Progenitor cell of endocrine pancreas (in vitro differentiated cells): ENCODE measurements at regions not wholly inside any gene's neighbourhood (a gene's known extent, or its start where the extent isn't known, plus 50 kb on each side); places are given as distances from the start of the nearest gene placed in this dataset.

Experiments
- DNase-seq: peaks from one replicate; pipeline ENCODE4 v3.0.0; 2021; ENCODE audit warnings: low spot score; ENCODE audit not compliant: unreplicated experiment
- H3K27ac Mint-ChIP-seq: 2 replicates; pipeline ENCODE4 v1.8.0; 2021; ENCODE audit warnings: mild to moderate bottlenecking, moderate library complexity, mixed read lengths
- H3K27me3 Mint-ChIP-seq: 2 replicates; pipeline ENCODE4 v1.8.0; 2021; ENCODE audit warnings: mixed read lengths
- H3K36me3 Mint-ChIP-seq: 2 replicates; pipeline ENCODE4 v1.8.0; 2022; ENCODE audit warnings: mixed read lengths; ENCODE audit not compliant: insufficient read depth
- H3K4me1 Mint-ChIP-seq: 2 replicates; pipeline ENCODE4 v1.8.0; 2021; ENCODE audit warnings: low read depth, mixed read lengths
- H3K4me3 Mint-ChIP-seq: 2 replicates; pipeline ENCODE4 v1.8.0; 2021; ENCODE audit warnings: low read depth, mild to moderate bottlenecking, moderate library complexity, mixed read lengths
- H3K9me3 Mint-ChIP-seq: 2 replicates; pipeline ENCODE4 v1.8.0; 2021; ENCODE audit warnings: low read depth, mixed read lengths
- TF ChIP-seq, protein P1 (sequence below): fragments of 200-600 bp; sonication (generic); IDR thresholded peaks from one replicate; pipeline ENCODE4 v1.5.0; 2021; ENCODE audit warnings: antibody characterized with exemption, mild to moderate bottlenecking; ENCODE audit not compliant: unreplicated experiment

DNA sequence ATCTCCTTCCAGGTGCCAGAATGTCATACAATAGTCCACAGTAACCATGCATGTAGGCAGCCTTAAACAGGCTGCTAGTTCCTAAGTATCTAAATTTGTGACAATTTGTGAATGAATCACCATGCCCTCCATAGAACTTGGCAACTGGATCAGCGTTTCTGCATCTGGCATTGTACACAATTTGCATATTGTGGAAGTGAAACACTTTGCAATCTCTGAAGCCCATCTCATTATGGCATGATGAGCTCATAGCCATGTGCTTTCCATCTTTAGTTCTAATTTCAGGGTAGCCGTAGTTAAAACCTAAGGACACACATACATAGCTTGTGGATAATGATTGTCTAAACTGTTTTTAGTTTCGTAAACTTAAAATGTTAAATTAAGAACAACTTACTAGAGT lies 573.6 kb downstream of the PPP4R3C start:
- H3K9me3 Mint-ChIP-seq: peaks cover 21% of the 10 kb centered on the region
- TF ChIP-seq, protein P1, sequence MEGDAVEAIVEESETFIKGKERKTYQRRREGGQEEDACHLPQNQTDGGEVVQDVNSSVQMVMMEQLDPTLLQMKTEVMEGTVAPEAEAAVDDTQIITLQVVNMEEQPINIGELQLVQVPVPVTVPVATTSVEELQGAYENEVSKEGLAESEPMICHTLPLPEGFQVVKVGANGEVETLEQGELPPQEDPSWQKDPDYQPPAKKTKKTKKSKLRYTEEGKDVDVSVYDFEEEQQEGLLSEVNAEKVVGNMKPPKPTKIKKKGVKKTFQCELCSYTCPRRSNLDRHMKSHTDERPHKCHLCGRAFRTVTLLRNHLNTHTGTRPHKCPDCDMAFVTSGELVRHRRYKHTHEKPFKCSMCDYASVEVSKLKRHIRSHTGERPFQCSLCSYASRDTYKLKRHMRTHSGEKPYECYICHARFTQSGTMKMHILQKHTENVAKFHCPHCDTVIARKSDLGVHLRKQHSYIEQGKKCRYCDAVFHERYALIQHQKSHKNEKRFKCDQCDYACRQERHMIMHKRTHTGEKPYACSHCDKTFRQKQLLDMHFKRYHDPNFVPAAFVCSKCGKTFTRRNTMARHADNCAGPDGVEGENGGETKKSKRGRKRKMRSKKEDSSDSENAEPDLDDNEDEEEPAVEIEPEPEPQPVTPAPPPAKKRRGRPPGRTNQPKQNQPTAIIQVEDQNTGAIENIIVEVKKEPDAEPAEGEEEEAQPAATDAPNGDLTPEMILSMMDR: no peak
- no peaks in the 10 kb centered on the region for H3K27me3 Mint-ChIP-seq
- no peaks in the 10 kb centered on the region for H3K4me1 Mint-ChIP-seq
- H3K27ac Mint-ChIP-seq: no peak overlapping the region
- no peaks in the 10 kb centered on the region for H3K36me3 Mint-ChIP-seq
- no peak overlapping the region for H3K4me3 Mint-ChIP-seq
- DNase-seq: no peak

DNA sequence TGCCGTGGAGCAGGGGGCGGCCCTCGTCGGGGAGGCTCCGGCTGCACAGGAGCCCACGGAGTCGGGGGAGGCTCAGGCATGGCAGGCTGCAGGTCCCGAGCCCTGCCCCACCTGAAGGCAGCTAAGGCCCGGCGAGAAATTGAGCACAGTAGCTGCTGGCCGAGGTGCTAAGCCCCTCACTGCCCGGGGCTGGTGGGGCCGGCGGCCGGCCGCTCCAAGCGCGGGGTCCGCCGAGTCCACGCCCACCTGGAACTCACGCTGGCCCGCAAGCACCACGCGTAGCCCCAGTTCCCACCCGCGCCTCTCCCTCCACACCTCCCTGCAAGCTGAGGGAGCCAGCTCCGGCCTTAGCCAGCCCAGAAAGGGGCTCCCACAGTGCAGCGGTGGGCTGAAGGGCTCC lies 589.4 kb downstream of the PPP4R3C start:
- no peaks in the 10 kb centered on the region for H3K27me3 Mint-ChIP-seq
- no peaks in the 10 kb centered on the region for H3K36me3 Mint-ChIP-seq
- H3K4me1 Mint-ChIP-seq: no peaks in the 10 kb centered on the region
- TF ChIP-seq, protein P1: no peak
- H3K27ac Mint-ChIP-seq: no peak overlapping the region
- H3K4me3 Mint-ChIP-seq: no peak overlapping the region
- no peak for DNase-seq
- H3K9me3 Mint-ChIP-seq: peaks cover 31% of the 10 kb centered on the region

DNA sequence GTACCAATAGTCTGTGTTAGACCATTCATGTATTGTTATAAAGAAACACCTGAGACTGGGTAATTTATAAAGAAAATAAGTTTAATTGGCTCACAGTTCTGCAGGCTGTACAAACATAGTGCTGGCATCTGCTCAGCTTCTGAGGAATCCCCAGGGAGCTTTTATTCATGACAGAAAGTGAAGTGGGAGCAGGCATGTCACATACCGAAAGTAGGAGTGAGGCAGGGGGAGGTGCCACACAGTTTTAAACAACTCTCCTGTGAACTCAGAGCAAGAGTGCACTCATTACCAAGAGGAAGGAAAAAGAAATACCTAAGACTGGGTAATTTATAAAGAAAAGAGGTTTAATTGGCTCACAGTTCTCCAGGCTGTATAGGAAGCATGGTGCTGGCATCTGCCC lies 591.2 kb downstream of the PPP4R3C start:
- no peak overlapping the region for H3K27ac Mint-ChIP-seq
- TF ChIP-seq, protein P1: no peak
- no peak for DNase-seq
- H3K9me3 Mint-ChIP-seq: peaks cover 25% of the 10 kb centered on the region
- no peaks in the 10 kb centered on the region for H3K27me3 Mint-ChIP-seq
- H3K4me1 Mint-ChIP-seq: no peaks in the 10 kb centered on the region
- H3K36me3 Mint-ChIP-seq: no peaks in the 10 kb centered on the region
- no peak overlapping the region for H3K4me3 Mint-ChIP-seq

DNA sequence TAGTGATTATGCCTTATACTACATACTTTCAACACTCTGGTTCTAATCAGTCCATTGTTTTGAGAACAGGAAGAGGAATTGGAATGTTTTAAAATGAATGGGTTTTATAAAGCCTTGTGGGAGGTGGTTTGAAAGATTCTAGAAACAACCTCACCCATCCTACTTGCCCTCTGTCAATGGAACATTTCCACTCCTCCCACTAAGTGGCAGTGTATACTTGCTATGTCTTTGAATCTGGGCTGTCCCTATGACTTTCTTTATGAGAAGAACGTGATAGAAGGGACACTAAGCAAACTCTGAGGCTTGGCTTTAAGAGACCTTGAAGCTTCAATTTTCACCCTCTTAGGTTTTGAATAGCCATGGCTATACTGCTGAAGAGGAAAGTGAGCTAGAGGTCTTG lies 611.2 kb downstream of the PPP4R3C start:
- H3K4me3 Mint-ChIP-seq: no peak overlapping the region
- H3K9me3 Mint-ChIP-seq: peaks cover 16% of the 10 kb centered on the region
- no peaks in the 10 kb centered on the region for H3K4me1 Mint-ChIP-seq
- no peak overlapping the region for H3K27ac Mint-ChIP-seq
- H3K27me3 Mint-ChIP-seq: no peaks in the 10 kb centered on the region
- no peaks in the 10 kb centered on the region for H3K36me3 Mint-ChIP-seq
- TF ChIP-seq, protein P1: peak; percentile 34
- DNase-seq: no peak

DNA sequence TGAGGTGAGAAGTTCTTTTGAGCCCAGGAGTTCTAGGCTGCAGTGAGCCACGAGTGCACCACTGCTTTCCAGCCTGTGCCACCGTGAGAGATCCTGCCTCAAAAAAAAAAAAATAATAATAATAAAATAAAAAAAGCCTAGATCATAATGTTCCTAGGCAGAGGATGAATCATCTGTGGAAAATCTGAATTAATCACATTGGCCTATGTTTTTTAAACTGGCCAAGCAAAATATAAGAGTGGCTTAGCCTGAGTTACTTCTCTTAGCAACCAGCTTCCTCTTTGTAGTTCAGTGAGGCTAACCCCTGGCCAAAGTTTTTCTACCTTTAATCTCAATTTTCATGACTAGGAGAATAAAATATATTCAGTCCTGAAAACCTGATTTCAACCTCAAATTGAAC lies 614.6 kb downstream of the PPP4R3C start:
- Mint-ChIP-seq H3K27ac (no peak overlapping the region), H3K36me3 (no peaks in the 10 kb centered on the region), H3K4me3 (no peak overlapping the region), H3K9me3 (peaks cover 19% of the 10 kb centered on the region), H3K4me1 (no peaks in the 10 kb centered on the region), H3K27me3 (no peaks in the 10 kb centered on the region)
- TF ChIP-seq, protein P1: no peak
- no peak for DNase-seq
